OCI-LY7 (cell line): ENCODE measurements at regions not wholly inside any gene's neighbourhood (a gene's known extent, or its start where the extent isn't known, plus 50 kb on each side); places are given as distances from the start of the nearest gene placed in this dataset.

ENCODE experiments used
- BruUV-seq: library from RNA; stranded (reverse); fragments of 400-500 nt; replicated peaks from 2 replicates; lab custom pipeline; 2021; lab: Mats Ljungman, UMichigan
- CTCF ChIA-PET: fragments of 300-600 bp; sonication (Branson Sonifier 250); formaldehyde crosslinking; loops from one replicate; lab custom pipeline; 2022; ENCODE audit warnings: antibody characterized with exemption; ENCODE audit not compliant: unreplicated experiment; lab: Charles Lee
- POLR2A ChIA-PET: fragments of 300-600 bp; sonication (Branson Sonifier 250); formaldehyde crosslinking; loops from one replicate; lab custom pipeline; 2022; ENCODE audit warnings: antibody characterized with exemption; lab: Charles Lee
- DNase-seq: peaks from one replicate; pipeline ENCODE4 v3.0.0-alpha.2; 2015; ENCODE audit warnings: low spot score
- H2AFZ ChIP-seq: fragments of 200-600 bp; sonication (generic), shearing (Covaris generic); 2 replicates; pipeline ENCODE4 v1.6.1; 2014; ENCODE audit warnings: mild to moderate bottlenecking, antibody characterized with exemption, low read length, moderate library complexity
- H3K27ac ChIP-seq: fragments of 200-600 bp; sonication (generic); 2 replicates; pipeline ENCODE4 v1.5.1; 2014; ENCODE audit warnings: mixed run types, low read depth, mild to moderate bottlenecking, moderate library complexity, low read length, inconsistent platforms; ENCODE audit not compliant: poor library complexity, severe bottlenecking
- H3K36me3 ChIP-seq: fragments of 200-600 bp; sonication (generic); 2 replicates; pipeline ENCODE4 v1.6.1; 2014; ENCODE audit warnings: mild to moderate bottlenecking, antibody characterized with exemption, low read length, moderate library complexity, mixed read lengths; ENCODE audit not compliant: insufficient read depth
- H3K4me1 ChIP-seq: fragments of 200-600 bp; sonication (generic); 2 replicates; pipeline ENCODE4 v1.5.1; 2014; ENCODE audit warnings: mild to moderate bottlenecking, low read length; ENCODE audit not compliant: insufficient read depth, poor library complexity, severe bottlenecking
- H3K4me2 ChIP-seq: fragments of 200-600 bp; sonication (generic); 2 replicates; pipeline ENCODE4 v1.6.1; 2014; ENCODE audit warnings: mild to moderate bottlenecking, low read length
- H3K4me3 ChIP-seq: fragments of 200-600 bp; sonication (generic); 2 replicates; pipeline ENCODE4 v1.5.1; 2014; ENCODE audit warnings: mild to moderate bottlenecking, low read depth, low read length; ENCODE audit not compliant: poor library complexity, severe bottlenecking
- H3K79me2 ChIP-seq: fragments of 200-600 bp; sonication (generic); 2 replicates; pipeline ENCODE4 v1.6.1; 2016; ENCODE audit warnings: low read depth, mild to moderate bottlenecking, low read length, moderate library complexity, mixed read lengths; ENCODE audit not compliant: insufficient read depth
- H3K9me2 ChIP-seq: fragments of 200-600 bp; sonication (generic); 2 replicates; pipeline ENCODE4 v1.6.1; 2016; ENCODE audit warnings: mild to moderate bottlenecking, low read length, mixed read lengths; ENCODE audit not compliant: insufficient read depth
- H3K9me3 ChIP-seq: fragments of 200-600 bp; sonication (generic); 2 replicates; pipeline ENCODE4 v1.6.1; 2014; ENCODE audit warnings: mild to moderate bottlenecking, mixed run types, low read length, mixed read lengths
- H4K20me1 ChIP-seq: fragments of 200-600 bp; sonication (generic); 2 replicates; pipeline ENCODE4 v1.6.1; 2014; ENCODE audit warnings: mild to moderate bottlenecking, antibody characterized with exemption, low read length, moderate library complexity, mixed read lengths; ENCODE audit not compliant: insufficient read depth
- CTCF ChIP-seq: fragments of 200-600 bp; sonication (generic); conservative IDR thresholded peaks from 2 replicates; pipeline ENCODE4 v1.5.1; 2014; ENCODE audit warnings: mild to moderate bottlenecking, antibody characterized with exemption, low read length, moderate library complexity, mixed read lengths
- EZH2phosphoT487 ChIP-seq: fragments of 200-600 bp; sonication (generic); IDR thresholded peaks from 2 replicates; pipeline ENCODE4 v1.6.1; 2018; ENCODE audit warnings: low read depth, borderline replicate concordance, mild to moderate bottlenecking, mixed run types, antibody characterized with exemption, low read length, moderate library complexity, mixed read lengths
- intact Hi-C: fragments of 100-400 bp; cut with micrococcal nuclease; formaldehyde crosslinking; loops from one replicate; pipeline ENCODE4 v1.10.0; 2022; ENCODE audit not compliant: unreplicated experiment

GRCh38 chr9:101796044-101796443 lies 57.6 kb upstream of the GRIN3A start:
- POLR2A ChIA-PET, result no interaction called here

GRCh38 chr9:101795147-101795546 lies 56.7 kb upstream of the GRIN3A start:
- no peaks in the 10 kb centered on the region for H4K20me1 ChIP-seq
- ChIA-PET CTCF (no interaction called here), POLR2A (no interaction called here)
- TF ChIP-seq EZH2phosphoT487 (no peak), CTCF (no peak)
- H3K9me2 ChIP-seq, result no peaks in the 10 kb centered on the region
- no peak overlapping the region for H3K27ac ChIP-seq
- H2AFZ ChIP-seq, result no peak overlapping the region
- H3K79me2 ChIP-seq, result no peaks in the 10 kb centered on the region
- no TSS peak for BruUV-seq
- H3K4me3 ChIP-seq, result no peak overlapping the region
- no peak for DNase-seq
- H3K9me3 ChIP-seq, result no peaks in the 10 kb centered on the region
- H3K4me1 ChIP-seq, result no peaks in the 10 kb centered on the region
- H3K4me2 ChIP-seq, result no peak overlapping the region
- H3K36me3 ChIP-seq, result no peaks in the 10 kb centered on the region
- intact Hi-C loops, result no loop called here

More at GRCh38 chr9:101796044-101796443, 57.6 kb upstream of the GRIN3A start:
- Histone ChIP-seq H2AFZ (no peak overlapping the region), H3K4me1 (no peaks in the 10 kb centered on the region), H3K27ac (no peak overlapping the region), H3K4me3 (no peak overlapping the region), H3K4me2 (no peak overlapping the region), H3K79me2 (no peaks in the 10 kb centered on the region), H3K9me3 (no peaks in the 10 kb centered on the region), H3K9me2 (no peaks in the 10 kb centered on the region), H3K36me3 (no peaks in the 10 kb centered on the region), H4K20me1 (no peaks in the 10 kb centered on the region)
- intact Hi-C loops, result no loop called here
- CTCF ChIA-PET, result no interaction called here
- no TSS peak for BruUV-seq
- no peak for TF ChIP-seq CTCF
- no peak for TF ChIP-seq EZH2phosphoT487
- DNase-seq, result no peak

GRCh38 chr9:101792475-101792874 lies 54.0 kb upstream of the GRIN3A start:
- Histone ChIP-seq H4K20me1 (no peaks in the 10 kb centered on the region), H3K27ac (no peak overlapping the region), H3K4me3 (no peak overlapping the region), H3K9me2 (no peaks in the 10 kb centered on the region), H3K36me3 (no peaks in the 10 kb centered on the region), H3K9me3 (no peaks in the 10 kb centered on the region), H3K79me2 (no peaks in the 10 kb centered on the region), H2AFZ (no peak overlapping the region), H3K4me1 (no peaks in the 10 kb centered on the region), H3K4me2 (no peak overlapping the region)
- CTCF ChIA-PET, result no interaction called here
- POLR2A ChIA-PET, result no interaction called here
- no peak for DNase-seq
- intact Hi-C loops, result no loop called here
- TF ChIP-seq EZH2phosphoT487, result no peak
- no peak for TF ChIP-seq CTCF
- BruUV-seq, result no TSS peak
